ENCODE measurements at regions not wholly inside any gene's neighbourhood (a gene's known extent, or its start where the extent isn't known, plus 50 kb on each side); places are given as distances from the start of the nearest gene placed in this dataset.
"Not testable (repeated sequence)": the region's sequence is repeated elsewhere in the genome, so short reads cannot be mapped to it uniquely, and the experiment has no call there.

DNA sequence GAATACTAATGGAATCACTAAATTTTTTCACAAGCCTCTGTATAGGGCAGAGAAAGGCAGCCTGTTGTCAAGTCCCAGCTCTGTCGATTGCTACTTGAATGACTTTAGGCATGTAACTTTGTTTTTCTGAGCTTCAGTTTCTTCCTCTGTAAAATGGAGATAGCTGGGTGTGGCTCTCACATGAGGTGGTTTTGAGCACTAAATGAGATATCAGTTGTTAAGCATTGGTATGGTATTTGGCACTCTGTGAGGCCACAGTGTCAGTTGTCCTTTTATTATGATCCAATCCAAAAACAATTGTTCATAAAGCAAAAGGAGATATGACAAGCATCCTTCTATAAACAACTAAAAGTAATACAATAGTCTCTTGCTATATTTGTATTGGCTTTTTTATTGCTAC is 120.6 kb downstream of the DUSP6 start:
- Histone ChIP-seq H3K4me2 (no peak overlapping the region), H3K27ac (no peak overlapping the region)

GRCh38 chr12:89230376-89231315 is 121.7 kb downstream of the DUSP6 start:
- Histone ChIP-seq H3K4me1 (peaks cover 6% of the 10 kb centered on the region), H4K20me1 (no peaks in the 10 kb centered on the region), H3K4me2 (no peak overlapping the region), H3K4me3 (no peak overlapping the region), H3K9me3 (no peaks in the 10 kb centered on the region), H3K36me3 (no peaks in the 10 kb centered on the region), H3K27ac (no peak overlapping the region), H3K27me3 (no peaks in the 10 kb centered on the region), H3K9ac (no peak overlapping the region)
- no peak for TF ChIP-seq Cebpa-rat (IDR thresholded peaks at IDR 0.05)

More for the DNA sequence above, 120.6 kb downstream of the DUSP6 start:
- Histone ChIP-seq H3K4me3 (no peak overlapping the region), H3K27me3 (no peaks in the 10 kb centered on the region), H4K20me1 (no peaks in the 10 kb centered on the region), H3K9me3 (no peaks in the 10 kb centered on the region), H3K4me1 (peaks cover 16% of the 10 kb centered on the region), H3K9ac (no peak overlapping the region), H3K36me3 (no peaks in the 10 kb centered on the region)
- TF ChIP-seq Cebpa-rat (IDR thresholded peaks at IDR 0.05): no peak

GRCh38 chr12:89228491-89228890 is 123.8 kb downstream of the DUSP6 start:
- Histone ChIP-seq H3K9me3 (no peaks in the 10 kb centered on the region), H4K20me1 (no peaks in the 10 kb centered on the region), H3K9ac (no peak overlapping the region), H3K4me3 (no peak overlapping the region), H3K27me3 (no peaks in the 10 kb centered on the region), H3K36me3 (no peaks in the 10 kb centered on the region), H3K27ac (no peak overlapping the region), H3K4me2 (no peak overlapping the region), H3K4me1 (no peaks in the 10 kb centered on the region)
- no peak for TF ChIP-seq Cebpa-rat (IDR thresholded peaks at IDR 0.05)

- H3K4me2 ChIP-seq: no peak overlapping the region
Measured at GRCh38 chr12:89227774-89228173, 124.5 kb downstream of the DUSP6 start.

DNA sequence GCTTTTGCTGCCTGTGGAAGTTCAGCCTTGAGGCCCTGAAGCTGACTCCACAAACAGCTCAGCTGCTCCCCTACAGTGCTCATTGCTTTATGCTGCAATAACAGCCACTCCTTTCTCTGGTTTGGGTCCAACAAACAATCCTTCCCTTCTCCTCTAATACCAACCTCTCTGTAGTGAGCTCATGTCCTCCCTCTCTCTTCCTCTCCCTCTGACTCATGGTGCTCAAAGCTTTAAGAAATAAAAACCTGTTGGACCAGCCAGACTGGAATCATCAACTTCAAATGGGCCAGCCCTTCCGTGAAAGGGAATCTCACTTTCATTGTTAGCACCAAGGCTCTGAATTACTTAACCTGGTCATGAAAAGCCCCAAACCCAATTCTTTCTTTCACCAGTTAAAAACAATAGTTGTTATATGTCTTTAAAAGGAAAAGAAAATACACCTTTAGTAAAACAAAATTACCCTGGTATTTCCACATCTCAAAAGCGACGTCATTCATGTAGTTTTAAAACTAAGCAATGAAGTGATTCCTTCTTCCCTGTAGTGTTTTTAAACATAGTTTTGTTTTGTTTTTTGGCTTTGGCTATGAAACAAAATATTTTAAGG is 126.4 kb downstream of the DUSP6 start:
- no peak overlapping the region for H3K9ac ChIP-seq
- no peak overlapping the region for H3K27ac ChIP-seq

More at GRCh38 chr12:89227774-89228173, 124.5 kb downstream of the DUSP6 start:
- Histone ChIP-seq H4K20me1 (no peaks in the 10 kb centered on the region), H3K27me3 (no peaks in the 10 kb centered on the region), H3K4me3 (no peak overlapping the region), H3K9me3 (no peaks in the 10 kb centered on the region), H3K36me3 (no peaks in the 10 kb centered on the region), H3K9ac (no peak overlapping the region), H3K4me1 (no peaks in the 10 kb centered on the region), H3K27ac (no peak overlapping the region)
- TF ChIP-seq Cebpa-rat (IDR thresholded peaks at IDR 0.05): no peak

GRCh38 chr12:89225401-89225800 is 126.9 kb downstream of the DUSP6 start:
- no peak overlapping the region for H3K4me2 ChIP-seq
- no peak overlapping the region for H3K9ac ChIP-seq
- H4K20me1 ChIP-seq: no peaks in the 10 kb centered on the region
- no peaks in the 10 kb centered on the region for H3K27me3 ChIP-seq
- H3K27ac ChIP-seq: no peak overlapping the region
- no peaks in the 10 kb centered on the region for H3K4me1 ChIP-seq
- no peak for TF ChIP-seq Cebpa-rat (IDR thresholded peaks at IDR 0.05)
- H3K4me3 ChIP-seq: no peak overlapping the region
- no peaks in the 10 kb centered on the region for H3K36me3 ChIP-seq
- H3K9me3 ChIP-seq: no peaks in the 10 kb centered on the region

More for the DNA sequence above, 126.4 kb downstream of the DUSP6 start:
- Histone ChIP-seq H4K20me1 (no peaks in the 10 kb centered on the region), H3K9me3 (no peaks in the 10 kb centered on the region), H3K4me1 (no peaks in the 10 kb centered on the region), H3K36me3 (no peaks in the 10 kb centered on the region), H3K4me2 (no peak overlapping the region), H3K4me3 (no peak overlapping the region), H3K27me3 (no peaks in the 10 kb centered on the region)
- TF ChIP-seq Cebpa-rat (IDR thresholded peaks at IDR 0.05): no peak

- H4K20me1 ChIP-seq, H3K4me1 ChIP-seq, H3K4me3 ChIP-seq, H3K9me3 ChIP-seq, H3K4me2 ChIP-seq, H3K27ac ChIP-seq, H3K36me3 ChIP-seq, H3K9ac ChIP-seq, H3K27me3 ChIP-seq: not testable (repeated sequence)
Measured at GRCh38 chr12:89222580-89222979, 129.7 kb downstream of the DUSP6 start.

DNA sequence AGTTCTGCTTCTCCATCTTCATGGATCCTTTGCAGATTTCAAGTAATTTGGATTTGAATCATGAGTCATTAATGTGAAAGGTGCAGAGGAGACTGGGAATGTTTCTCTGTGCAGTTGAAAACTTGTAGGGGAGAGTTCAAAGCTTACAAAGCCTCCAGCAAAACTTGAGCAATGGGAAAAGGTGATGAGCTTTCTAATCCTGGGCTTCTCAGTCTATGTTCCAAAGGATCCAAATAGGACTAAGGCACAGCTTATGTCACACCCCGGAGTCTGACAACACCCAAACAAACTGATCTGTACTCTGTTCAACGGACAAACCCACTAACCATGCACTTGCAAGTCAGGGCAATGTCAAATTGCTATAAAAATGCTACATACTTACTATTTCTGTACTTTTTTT is 134.8 kb downstream of the DUSP6 start:
- Histone ChIP-seq H3K27me3 (no peaks in the 10 kb centered on the region), H4K20me1 (no peaks in the 10 kb centered on the region), H3K4me1 (no peaks in the 10 kb centered on the region), H3K9ac (no peak overlapping the region), H3K36me3 (no peaks in the 10 kb centered on the region), H3K4me3 (no peak overlapping the region), H3K27ac (no peak overlapping the region), H3K9me3 (no peaks in the 10 kb centered on the region), H3K4me2 (no peak overlapping the region)
- TF ChIP-seq Cebpa-rat (IDR thresholded peaks at IDR 0.05): no peak

GRCh38 chr12:89216211-89216952 is 135.9 kb downstream of the DUSP6 start:
- H3K4me1 ChIP-seq: no peaks in the 10 kb centered on the region
- no peak overlapping the region for H3K4me3 ChIP-seq
- no peak for TF ChIP-seq Cebpa-rat (IDR thresholded peaks at IDR 0.05)
- no peak overlapping the region for H3K4me2 ChIP-seq
- no peaks in the 10 kb centered on the region for H3K9me3 ChIP-seq
- H4K20me1 ChIP-seq: no peaks in the 10 kb centered on the region
- no peak overlapping the region for H3K27ac ChIP-seq
- H3K36me3 ChIP-seq: no peaks in the 10 kb centered on the region
- H3K9ac ChIP-seq: no peak overlapping the region
- no peaks in the 10 kb centered on the region for H3K27me3 ChIP-seq

- TF ChIP-seq Cebpa-rat (IDR thresholded peaks at IDR 0.05): no peak
- no peak overlapping the region for H3K9ac ChIP-seq
- no peaks in the 10 kb centered on the region for H3K36me3 ChIP-seq
- H3K27ac ChIP-seq: no peak overlapping the region
- no peak overlapping the region for H3K4me2 ChIP-seq
- H3K9me3 ChIP-seq: no peaks in the 10 kb centered on the region
- H4K20me1 ChIP-seq: no peaks in the 10 kb centered on the region
- H3K4me3 ChIP-seq: no peak overlapping the region
- H3K27me3 ChIP-seq: no peaks in the 10 kb centered on the region
- H3K4me1 ChIP-seq: no peaks in the 10 kb centered on the region
Measured at GRCh38 chr12:89215196-89215595, 137.1 kb downstream of the DUSP6 start.

Measured in BLaER1 (cell line).